Sciatic nerve (tissue), 2 donors: ENCODE measurements at regions not wholly inside any gene's neighbourhood (a gene's known extent, or its start where the extent isn't known, plus 50 kb on each side); places are given as distances from the start of the nearest gene placed in this dataset.

Experiments
- ATAC-seq: fragments of 200-7000 bp; cut with Tn5 transposase; one replicate; pipeline ENCODE4 v1.9.1; 2020; ENCODE audit warnings: mild to moderate bottlenecking, moderate library complexity
- DNase-seq: peaks from one replicate; pipeline ENCODE4 v3.0.0-alpha.2; 2020; ENCODE audit warnings: low spot score
- intact Hi-C: fragments of 100-400 bp; cut with DNase I; formaldehyde crosslinking; loops from one replicate; pipeline ENCODE4 v1.14.2; 2022
- donor health status: DM: no; HTN: no; CAD: no.
- donor health status: DM: no; HTN: no; CAD: no.

GRCh38 chr15:45743426-45744235 lies 108.8 kb downstream of the SQOR start:
- intact Hi-C loops = no loop called here
- no peak for ATAC-seq
- no peak for DNase-seq

GRCh38 chr15:45744236-45744589 lies 109.4 kb downstream of the SQOR start:
- ATAC-seq (no peak), DNase-seq (no peak)
- intact Hi-C loops = no loop called here

GRCh38 chr15:45747426-45747825 lies 112.6 kb downstream of the SQOR start:
- intact Hi-C loops = no loop called here
- DNase-seq (no peak), ATAC-seq (no peak)

GRCh38 chr15:45751629-45752028 lies 116.8 kb downstream of the SQOR start:
- DNase-seq (no peak), ATAC-seq (no peak)
- intact Hi-C loops = no loop called here

- intact Hi-C loops = no loop called here
- no peak for DNase-seq
- no peak for ATAC-seq
Measured at GRCh38 chr15:45759936-45760335, 125.1 kb downstream of the SQOR start.

GRCh38 chr15:45762726-45763125 lies 127.9 kb downstream of the SQOR start:
- intact Hi-C loops = no loop called here
- DNase-seq = no peak
- no peak for ATAC-seq

GRCh38 chr15:45763170-45763869 lies 128.5 kb downstream of the SQOR start:
- no peak for ATAC-seq
- DNase-seq = no peak
- intact Hi-C loops = no loop called here

- no peak for ATAC-seq
- intact Hi-C loops = no loop called here
- no peak for DNase-seq
Measured at GRCh38 chr15:45773149-45773548, 138.3 kb downstream of the SQOR start.

GRCh38 chr15:45776772-45777171 lies 141.9 kb downstream of the SQOR start:
- ATAC-seq = no peak
- no peak for DNase-seq
- intact Hi-C loops = no loop called here

GRCh38 chr15:45777781-45778180 lies 143.0 kb downstream of the SQOR start:
- no peak for ATAC-seq
- intact Hi-C loops = no loop called here
- no peak for DNase-seq

GRCh38 chr15:45780352-45780751 lies 145.5 kb downstream of the SQOR start:
- DNase-seq (no peak), ATAC-seq (no peak)
- intact Hi-C loops = no loop called here

- intact Hi-C loops = no loop called here
- ATAC-seq = no peak
- DNase-seq = no peak
Measured at GRCh38 chr15:45784656-45785055, 149.8 kb downstream of the SQOR start.

- no peak for ATAC-seq
Measured at GRCh38 chr15:45785897-45786296, 151.1 kb downstream of the SQOR start.

GRCh38 chr15:45790325-45790943 lies 155.6 kb downstream of the SQOR start:
- DNase-seq (no peak), ATAC-seq (no peak)
- intact Hi-C loops = no loop called here

More at GRCh38 chr15:45785897-45786296, 151.1 kb downstream of the SQOR start:
- intact Hi-C loops = no loop called here
- no peak for DNase-seq

GRCh38 chr15:45794304-45794703 lies 159.5 kb downstream of the SQOR start:
- no peak for DNase-seq
- intact Hi-C loops = no loop called here
- no peak for ATAC-seq

GRCh38 chr15:45794712-45795439 lies 160.0 kb downstream of the SQOR start:
- DNase-seq = no peak
- no peak for ATAC-seq
- intact Hi-C loops = no loop called here

GRCh38 chr15:45795440-45796069 lies 160.7 kb downstream of the SQOR start:
- DNase-seq (no peak), ATAC-seq (no peak)
- intact Hi-C loops = no loop called here

- ATAC-seq (no peak), DNase-seq (no peak)
- intact Hi-C loops = no loop called here
Measured at GRCh38 chr15:45796433-45796832, 161.6 kb downstream of the SQOR start.

GRCh38 chr15:45799508-45799907 lies 164.7 kb downstream of the SQOR start:
- ATAC-seq (no peak), DNase-seq (no peak)
- intact Hi-C loops = no loop called here
